Right atrium auricular region (tissue), 2 donors: ENCODE measurements at regions not wholly inside any gene's neighbourhood (a gene's known extent, or its start where the extent isn't known, plus 50 kb on each side); places are given as distances from the start of the nearest gene placed in this dataset.

Source experiments
- DNase-seq: peaks from one replicate; pipeline ENCODE4 v3.0.0-alpha.2; 2019; ENCODE audit warnings: low spot score
- H3K27ac ChIP-seq, 2 donors: fragments of 200-600 bp; sonication (generic); 1 replicate in 1 of 2; 2 replicates in 1 of 2; pipeline ENCODE4 v1.5.1; 2016 to 2019
- H3K27me3 ChIP-seq, 2 donors: fragments of 200-600 bp; sonication (generic); one replicate each; pipeline versions ENCODE4 v1.5.1 to v1.6.0; 2017 to 2019
- H3K36me3 ChIP-seq: fragments of 200-600 bp; sonication (generic); one replicate; pipeline ENCODE4 v1.5.1; 2016
- H3K4me1 ChIP-seq, 2 donors: fragments of 200-600 bp; sonication (generic); one replicate each; pipeline versions ENCODE4 v1.5.1 to v1.6.0; 2017 to 2019
- H3K4me3 ChIP-seq, 2 donors: fragments of 200-600 bp; sonication (generic); 1 replicate in 1 of 2; 2 replicates in 1 of 2; pipeline ENCODE4 v1.5.1; 2017 to 2019; ENCODE audit warnings: mild to moderate bottlenecking in 1 of 2, moderate library complexity in 1 of 2
- H3K9me3 ChIP-seq, 2 donors: fragments of 200-600 bp; sonication (generic); one replicate each; pipeline ENCODE4 v1.5.1; 2019
- TF ChIP-seq, protein P1 (sequence below), 2 donors: fragments of 200-600 bp; sonication (generic); IDR thresholded peaks; one replicate each; pipeline ENCODE4 v1.5.1; 2019; ENCODE audit warnings: antibody characterized with exemption in 2 of 2

DNA sequence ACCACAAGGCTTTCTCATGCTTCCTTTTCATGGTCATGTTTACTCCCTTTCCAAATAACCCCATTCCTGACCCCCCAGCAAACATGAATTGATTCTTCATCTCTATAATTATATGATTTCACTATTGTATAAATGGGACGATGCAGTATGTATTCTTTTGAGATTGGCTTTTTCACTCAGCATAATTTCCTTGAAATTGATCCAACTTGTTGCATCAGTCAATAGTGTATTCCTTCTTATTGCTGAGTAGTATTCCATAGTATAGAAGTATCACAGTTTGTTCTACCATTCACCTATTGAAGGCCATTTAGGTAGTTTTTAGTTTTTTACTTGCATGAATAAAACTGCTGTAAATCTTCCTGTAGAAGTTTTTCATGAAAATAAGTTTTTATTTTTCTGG is 264.7 kb downstream of the BAMBI start:
- Histone ChIP-seq H3K4me1 (peaks cover 3 to 28% of the 10 kb centered on the region in 2 donors), H3K4me3 (no peak overlapping the region), H3K27ac (no peak overlapping the region), H3K27me3 (no peaks in the 10 kb centered on the region), H3K9me3 (peaks cover 0 to 4% of the 10 kb centered on the region in 2 donors), H3K36me3 (no peaks in the 10 kb centered on the region)
- TF ChIP-seq, protein P1, sequence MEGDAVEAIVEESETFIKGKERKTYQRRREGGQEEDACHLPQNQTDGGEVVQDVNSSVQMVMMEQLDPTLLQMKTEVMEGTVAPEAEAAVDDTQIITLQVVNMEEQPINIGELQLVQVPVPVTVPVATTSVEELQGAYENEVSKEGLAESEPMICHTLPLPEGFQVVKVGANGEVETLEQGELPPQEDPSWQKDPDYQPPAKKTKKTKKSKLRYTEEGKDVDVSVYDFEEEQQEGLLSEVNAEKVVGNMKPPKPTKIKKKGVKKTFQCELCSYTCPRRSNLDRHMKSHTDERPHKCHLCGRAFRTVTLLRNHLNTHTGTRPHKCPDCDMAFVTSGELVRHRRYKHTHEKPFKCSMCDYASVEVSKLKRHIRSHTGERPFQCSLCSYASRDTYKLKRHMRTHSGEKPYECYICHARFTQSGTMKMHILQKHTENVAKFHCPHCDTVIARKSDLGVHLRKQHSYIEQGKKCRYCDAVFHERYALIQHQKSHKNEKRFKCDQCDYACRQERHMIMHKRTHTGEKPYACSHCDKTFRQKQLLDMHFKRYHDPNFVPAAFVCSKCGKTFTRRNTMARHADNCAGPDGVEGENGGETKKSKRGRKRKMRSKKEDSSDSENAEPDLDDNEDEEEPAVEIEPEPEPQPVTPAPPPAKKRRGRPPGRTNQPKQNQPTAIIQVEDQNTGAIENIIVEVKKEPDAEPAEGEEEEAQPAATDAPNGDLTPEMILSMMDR (IDR thresholded peaks at IDR 0.05): no peak
- no peak for DNase-seq

DNA sequence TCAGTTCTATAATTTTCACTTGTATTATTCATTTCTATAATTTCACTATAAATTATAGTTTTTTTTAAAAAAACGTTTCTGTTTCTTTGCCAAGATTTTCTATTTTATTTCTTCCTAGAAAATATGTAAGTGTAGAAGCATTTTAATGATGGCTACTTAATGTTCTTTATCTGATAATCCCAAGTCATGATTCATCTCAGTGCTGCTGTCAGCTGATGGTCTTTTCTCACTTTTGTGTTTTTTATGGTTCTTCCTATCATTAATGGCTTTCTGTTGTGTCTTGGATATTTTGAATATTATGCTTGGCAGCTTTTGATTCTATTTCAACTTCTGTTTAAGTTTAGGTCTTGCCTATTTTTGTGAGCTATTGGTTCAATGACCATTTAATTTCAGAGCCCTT is 268.6 kb downstream of the BAMBI start:
- Histone ChIP-seq H3K4me3 (no peak overlapping the region), H3K27me3 (no peaks in the 10 kb centered on the region), H3K9me3 (peaks cover 0 to 4% of the 10 kb centered on the region in 2 donors), H3K4me1 (peaks cover 0 to 17% of the 10 kb centered on the region in 2 donors), H3K36me3 (no peaks in the 10 kb centered on the region), H3K27ac (peak overlapping the region in 1 of 2 donors; percentile 50)
- TF ChIP-seq, protein P1 (IDR thresholded peaks at IDR 0.05): no peak
- no peak for DNase-seq

DNA sequence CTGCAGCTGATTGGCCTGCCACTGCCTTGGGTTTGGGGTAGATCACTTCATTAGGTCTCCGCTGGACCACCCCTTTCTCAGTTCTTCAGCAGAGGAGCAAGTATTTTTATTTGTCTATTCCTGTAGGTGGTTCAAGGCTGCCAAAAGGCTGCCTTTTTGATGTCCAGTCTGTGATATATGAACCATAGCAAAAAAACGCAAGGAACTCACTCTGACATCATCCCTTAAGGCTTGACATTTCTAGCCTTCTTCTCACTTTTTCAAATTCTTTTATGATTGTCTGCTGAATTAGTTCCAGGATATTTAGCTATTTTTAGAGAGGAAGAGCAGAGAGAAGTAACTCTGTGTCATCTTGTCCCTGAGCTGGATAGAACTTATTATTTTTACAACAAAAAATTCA is 269.2 kb downstream of the BAMBI start:
- Histone ChIP-seq H3K9me3 (peaks cover 0 to 4% of the 10 kb centered on the region in 2 donors), H3K4me3 (no peak overlapping the region), H3K27me3 (no peaks in the 10 kb centered on the region), H3K4me1 (peaks cover 0 to 17% of the 10 kb centered on the region in 2 donors), H3K36me3 (no peaks in the 10 kb centered on the region), H3K27ac (peak overlapping the region; percentile 28 to 50)
- DNase-seq: no peak
- TF ChIP-seq, protein P1 (IDR thresholded peaks at IDR 0.05): no peak

GRCh38 chr10:28947171-28947570 is 269.9 kb downstream of the BAMBI start:
- Histone ChIP-seq H3K36me3 (no peaks in the 10 kb centered on the region), H3K4me3 (no peak overlapping the region), H3K27me3 (no peaks in the 10 kb centered on the region), H3K27ac (peak overlapping the region; percentile 28 to 50), H3K9me3 (peaks cover 0 to 4% of the 10 kb centered on the region in 2 donors), H3K4me1 (peaks cover 0 to 17% of the 10 kb centered on the region in 2 donors)
- peak; percentile 76 for DNase-seq
- TF ChIP-seq, protein P1 (IDR thresholded peaks at IDR 0.05): no peak

- Histone ChIP-seq H3K36me3 (no peaks in the 10 kb centered on the region), H3K4me3 (no peak overlapping the region), H3K9me3 (peaks cover 0 to 4% of the 10 kb centered on the region in 2 donors), H3K27ac (no peak overlapping the region), H3K4me1 (peaks cover 0 to 17% of the 10 kb centered on the region in 2 donors), H3K27me3 (no peaks in the 10 kb centered on the region)
- DNase-seq: no peak
- TF ChIP-seq, protein P1 (IDR thresholded peaks at IDR 0.05): no peak
These were observed 270.7 kb downstream of the BAMBI start for GRCh38 chr10:28948046-28948445.
